SIG-M5 treated with dmso at 0.1 percent for 504 hours (cell line): ENCODE measurements at regions not wholly inside any gene's neighbourhood (a gene's known extent, or its start where the extent isn't known, plus 50 kb on each side); places are given as distances from the start of the nearest gene placed in this dataset.
"Not testable (repeated sequence)": the region's sequence is repeated elsewhere in the genome, so short reads cannot be mapped to it uniquely, and the experiment has no call there.

Source experiments
- DNase-seq: peaks from one replicate; lab custom pipeline; 2025; ENCODE audit not compliant: unreplicated experiment; lab: John Stamatoyannopoulos, UW

DNA sequence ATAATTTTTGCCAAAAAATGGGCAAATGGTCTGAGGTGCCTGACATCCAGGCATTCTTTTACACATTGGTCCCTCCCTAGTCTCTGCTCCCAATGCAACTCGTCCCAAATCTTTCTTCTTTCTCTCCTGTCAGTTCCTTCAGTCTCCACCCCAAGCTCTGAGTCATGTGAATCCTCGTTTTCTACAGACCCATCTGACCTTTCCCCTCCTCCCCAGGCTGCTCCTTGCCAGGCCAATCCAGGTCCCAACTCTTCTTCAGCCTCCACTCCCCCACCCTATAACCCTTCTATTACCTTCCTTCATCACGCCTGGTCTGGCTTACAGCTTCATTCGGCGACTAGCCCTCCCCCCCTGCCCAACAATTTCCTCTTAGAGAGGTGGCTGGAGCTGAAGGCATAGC lies 55.3 kb downstream of the BBS10 start:
- DNase-seq = not testable (repeated sequence)

DNA sequence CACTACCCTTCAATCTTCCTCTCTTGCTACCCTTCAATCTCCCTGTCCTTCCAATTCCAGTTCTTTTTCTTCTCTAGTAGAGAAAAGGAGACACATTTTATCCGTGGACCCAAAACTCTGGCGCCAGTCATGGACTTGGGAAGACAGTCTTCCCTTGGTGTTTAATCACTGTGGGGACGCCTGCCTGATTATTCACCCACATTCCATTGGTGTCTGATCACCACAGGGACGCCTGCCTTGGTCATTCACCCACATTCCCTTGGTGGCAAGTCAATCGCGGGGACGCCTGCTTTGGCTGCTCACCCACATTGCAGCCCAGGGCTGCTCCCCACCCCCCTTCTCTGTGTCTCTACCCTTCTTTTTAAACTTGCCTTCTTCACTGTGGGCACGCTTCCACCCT lies 55.9 kb downstream of the BBS10 start:
- not testable (repeated sequence) for DNase-seq

DNA sequence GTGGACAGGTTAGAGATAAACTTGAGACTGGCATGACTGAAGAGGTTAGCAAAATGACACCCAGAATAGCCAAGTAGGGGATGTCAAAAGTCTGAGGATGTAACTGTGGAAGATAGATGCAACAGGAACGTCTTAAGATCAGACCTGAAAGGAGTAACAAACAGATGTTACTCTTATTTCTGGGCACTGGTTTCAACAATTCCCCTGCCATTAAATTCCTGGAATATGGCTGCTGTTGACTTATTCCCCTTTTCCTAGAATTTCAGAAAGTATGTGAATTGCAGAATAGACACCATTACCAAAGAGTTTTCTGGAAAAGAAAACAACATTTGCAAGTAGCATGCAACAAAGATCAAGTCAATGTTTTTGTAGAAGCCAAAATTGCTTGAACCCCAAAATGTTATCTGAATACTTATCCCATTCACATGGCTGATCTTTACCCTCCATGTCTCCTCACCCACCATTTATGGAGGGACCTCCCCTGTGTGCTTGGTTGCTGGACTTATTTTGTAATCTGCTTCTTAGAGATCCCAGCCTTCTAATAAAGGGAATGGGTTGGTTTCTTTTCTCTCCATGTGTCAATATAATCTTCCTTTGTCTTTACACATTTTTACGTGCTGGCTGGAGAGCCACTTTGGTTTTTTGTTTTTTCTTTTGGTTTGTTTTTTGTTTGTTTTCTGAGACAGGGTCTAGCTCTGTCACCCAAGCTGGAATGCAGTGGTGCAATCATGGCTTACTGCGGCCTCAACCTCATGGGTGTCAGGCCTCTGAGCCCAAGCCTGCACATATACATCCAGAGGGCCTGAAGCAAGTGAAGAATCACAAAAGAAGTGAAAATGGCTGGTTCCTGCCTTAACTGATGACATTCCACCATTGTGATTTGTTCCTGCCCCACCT lies 57.0 kb downstream of the BBS10 start:
- DNase-seq = no peak

DNA sequence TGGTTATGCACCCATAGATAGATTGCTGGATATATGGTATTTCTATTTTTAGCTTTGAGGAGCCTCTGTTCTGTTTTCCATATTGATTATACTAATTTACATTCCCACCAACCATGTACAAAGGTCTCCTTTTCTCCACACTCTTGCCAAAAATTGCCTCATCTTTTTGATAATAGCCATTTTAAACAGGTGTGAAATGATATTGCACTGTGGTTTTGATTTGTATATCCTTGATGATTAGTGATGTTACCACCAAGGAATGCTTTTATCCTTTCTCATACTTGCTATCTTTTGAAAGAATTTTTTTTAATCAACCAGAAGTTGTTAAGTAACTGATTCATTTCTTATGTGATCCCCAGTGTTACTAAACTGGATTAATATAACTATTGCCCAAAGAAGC lies 60.0 kb downstream of the BBS10 start:
- no peak for DNase-seq

DNA sequence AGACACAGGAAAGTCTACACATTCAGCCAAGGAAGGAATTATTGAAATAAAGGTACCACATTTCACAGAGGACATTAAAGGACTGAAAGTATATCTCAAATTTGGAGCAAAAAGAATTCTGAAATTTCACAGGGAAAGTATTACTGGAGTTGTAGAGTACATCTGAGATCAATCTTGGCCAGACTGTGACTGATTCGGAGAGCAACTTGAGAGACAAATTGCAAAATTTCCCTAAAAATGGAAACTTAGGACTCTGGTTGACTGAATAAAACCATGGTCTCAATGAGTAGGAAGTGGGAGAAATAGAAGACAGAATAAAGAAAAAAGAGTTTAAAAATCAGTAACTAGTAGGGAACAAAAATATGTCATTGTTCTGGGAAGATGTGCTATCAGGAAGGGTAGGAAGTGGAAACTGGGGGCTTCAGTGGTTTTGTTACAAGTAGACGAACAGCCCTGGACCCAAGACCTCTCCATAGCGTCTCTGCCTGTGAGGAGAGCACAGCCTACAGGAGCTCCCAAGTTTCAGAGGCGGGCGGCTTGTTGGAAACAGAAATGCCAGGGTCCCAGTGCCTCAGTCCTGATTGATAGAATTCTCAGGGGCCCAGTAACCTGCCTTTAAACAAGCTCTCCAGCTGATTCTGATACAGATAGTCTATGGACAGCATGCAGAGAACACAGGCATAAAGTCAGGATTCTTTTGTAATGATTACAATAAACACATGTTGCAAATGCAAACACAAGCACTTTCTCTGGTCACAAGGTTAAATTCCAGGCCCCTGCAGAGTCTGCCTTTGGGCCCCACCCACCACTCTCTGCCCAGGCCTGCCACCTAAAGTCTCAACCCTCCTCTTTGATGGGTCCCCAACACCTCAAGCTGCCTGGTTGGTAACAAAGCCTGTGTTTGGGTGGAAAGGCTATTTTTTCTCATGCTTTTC lies 63.1 kb downstream of the BBS10 start:
- no peak for DNase-seq

DNA sequence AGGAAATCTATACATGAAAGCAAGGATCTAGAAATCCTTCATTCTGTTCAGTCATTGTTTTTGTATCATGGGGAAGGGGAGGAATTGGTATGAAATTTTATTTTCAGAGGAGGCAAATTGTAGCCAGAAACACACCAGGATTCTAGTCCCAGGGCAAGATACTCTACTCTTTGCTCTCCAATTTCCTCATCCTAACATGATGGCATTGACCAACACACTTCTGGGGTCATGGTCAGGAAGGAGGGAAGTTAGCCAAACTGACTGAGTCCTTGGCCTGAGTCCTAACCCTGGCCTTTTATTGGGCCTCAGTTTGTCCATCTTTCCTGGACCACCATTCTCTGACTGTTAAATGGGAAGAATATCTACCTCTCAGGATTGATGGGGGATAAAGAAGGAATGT lies 65.5 kb downstream of the BBS10 start:
- no peak for DNase-seq

DNA sequence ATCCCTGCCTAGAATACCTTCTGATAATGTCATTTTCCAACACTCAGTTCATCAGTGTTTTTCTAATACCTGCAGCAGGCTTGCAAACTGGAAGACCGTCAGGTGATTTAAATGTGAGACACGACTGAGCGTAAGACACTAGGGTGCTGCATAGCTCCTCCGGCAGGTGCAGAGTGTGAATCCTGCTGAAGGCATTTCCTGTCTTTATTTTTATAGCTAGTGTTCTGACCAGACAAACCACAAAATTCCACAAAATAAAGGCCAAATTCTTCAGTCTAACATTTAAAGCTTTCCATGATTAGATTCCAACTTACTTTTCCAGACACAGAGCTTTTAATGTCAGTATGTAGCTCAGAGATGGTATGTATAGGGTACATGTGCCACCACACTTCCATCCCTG lies 70.7 kb downstream of the BBS10 start:
- no peak for DNase-seq

DNA sequence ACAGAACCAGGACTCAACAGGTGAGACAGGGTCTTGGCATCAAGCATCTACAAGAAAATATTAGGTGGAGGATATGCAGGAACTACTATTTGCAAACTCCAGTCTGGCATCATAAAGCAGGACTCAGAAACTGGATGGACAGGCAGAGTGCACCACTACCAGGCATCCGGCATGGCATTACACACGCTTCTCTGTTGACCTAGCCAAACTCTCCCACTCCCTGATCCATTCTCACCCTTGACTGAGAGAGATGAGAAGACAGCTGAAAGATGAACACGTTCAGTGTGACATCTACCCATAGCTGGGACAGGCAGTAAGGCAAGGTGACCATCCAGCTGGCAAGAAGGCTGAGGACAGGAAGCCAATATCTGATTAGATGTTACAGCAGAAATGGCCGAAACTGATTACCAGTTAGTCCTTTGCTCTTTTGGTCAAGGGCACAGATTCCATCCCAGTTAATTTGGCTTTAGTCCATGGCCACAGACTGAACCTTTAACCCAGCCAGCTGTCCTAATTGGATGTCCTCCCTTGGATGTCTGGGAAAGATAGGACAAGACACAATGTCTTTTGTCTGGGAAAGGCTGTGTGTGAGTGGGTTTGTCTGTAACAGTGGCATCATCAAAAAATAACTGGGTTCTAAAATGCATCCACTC lies 71.6 kb downstream of the BBS10 start:
- DNase-seq = no peak

DNA sequence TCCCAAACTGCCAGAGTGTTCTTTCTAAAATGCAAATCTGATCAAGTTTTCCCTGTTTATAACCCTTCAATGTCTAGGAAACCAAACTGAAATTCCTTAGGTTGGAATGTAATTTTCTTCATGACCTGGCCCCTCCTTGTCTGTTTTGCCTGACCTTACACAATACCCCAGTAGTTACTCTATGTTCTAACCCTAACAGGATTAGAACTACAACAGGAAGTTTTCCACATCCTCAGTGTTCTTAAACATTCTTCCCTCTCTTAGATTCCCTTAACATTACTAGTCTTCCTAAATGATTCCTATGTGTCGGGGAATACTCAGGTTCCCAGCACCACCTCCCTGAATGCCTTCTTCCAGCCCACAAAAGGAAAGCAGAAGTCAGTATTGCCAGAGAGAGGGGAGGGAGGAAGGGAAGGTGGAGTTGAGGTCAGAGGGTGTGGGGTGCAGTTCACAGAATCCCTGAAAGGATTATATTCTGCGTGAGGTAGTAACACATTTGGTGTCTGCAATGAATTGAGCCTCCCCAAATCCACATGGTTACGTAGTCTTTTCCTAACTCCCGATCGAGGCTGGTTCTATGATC lies 72.6 kb downstream of the BBS10 start:
- peak; percentile 61 for DNase-seq

DNA sequence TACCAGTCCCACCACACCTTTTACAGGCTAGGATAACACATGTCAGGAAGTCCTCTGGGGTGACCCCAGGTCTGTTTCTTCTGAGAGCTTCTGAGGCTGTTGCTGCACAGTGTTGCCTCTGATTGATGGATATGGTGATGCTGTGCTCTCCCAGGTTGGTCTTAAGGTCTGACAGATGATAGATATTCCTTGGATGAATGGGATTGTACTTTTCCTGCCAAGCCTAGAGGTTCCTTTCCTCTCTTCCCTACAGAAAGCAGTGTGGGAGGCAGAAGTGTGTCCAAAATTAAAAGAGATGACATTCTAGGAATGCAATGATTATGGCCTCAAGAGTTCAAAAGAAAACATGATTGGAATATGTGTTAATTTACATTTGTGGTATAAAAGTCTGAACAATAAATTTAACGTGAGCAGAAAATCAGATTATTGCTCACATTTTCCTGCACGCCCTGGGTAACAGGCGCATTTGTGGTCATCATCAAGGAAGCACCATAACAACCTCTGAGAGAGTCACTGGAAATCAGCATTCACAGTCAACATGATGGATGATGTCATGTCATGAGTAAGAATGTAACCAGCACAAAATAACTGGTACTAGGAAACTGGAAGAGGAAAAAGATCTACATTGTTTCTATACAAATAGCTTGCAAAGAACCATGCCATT lies 73.7 kb downstream of the BBS10 start:
- DNase-seq = no peak

DNA sequence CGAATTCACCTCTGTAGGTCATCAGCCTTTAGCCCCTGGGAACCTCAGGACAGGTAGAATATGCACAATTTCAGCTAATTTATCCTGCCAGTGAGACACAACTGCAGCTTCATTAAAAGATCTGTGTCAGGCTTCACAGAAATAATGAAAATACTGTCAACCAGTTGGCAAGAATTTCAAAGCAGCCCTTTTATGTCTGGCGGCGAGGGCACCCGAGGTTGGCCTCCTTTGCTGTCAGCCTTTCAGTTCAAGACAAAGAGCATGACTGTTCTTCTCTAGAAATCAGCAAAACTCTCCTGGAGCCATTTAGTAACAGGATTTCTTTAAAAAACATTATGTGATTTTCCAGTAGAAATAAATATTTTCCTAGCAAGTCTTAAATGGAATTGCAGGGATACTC lies 75.9 kb downstream of the BBS10 start:
- DNase-seq = no peak

DNA sequence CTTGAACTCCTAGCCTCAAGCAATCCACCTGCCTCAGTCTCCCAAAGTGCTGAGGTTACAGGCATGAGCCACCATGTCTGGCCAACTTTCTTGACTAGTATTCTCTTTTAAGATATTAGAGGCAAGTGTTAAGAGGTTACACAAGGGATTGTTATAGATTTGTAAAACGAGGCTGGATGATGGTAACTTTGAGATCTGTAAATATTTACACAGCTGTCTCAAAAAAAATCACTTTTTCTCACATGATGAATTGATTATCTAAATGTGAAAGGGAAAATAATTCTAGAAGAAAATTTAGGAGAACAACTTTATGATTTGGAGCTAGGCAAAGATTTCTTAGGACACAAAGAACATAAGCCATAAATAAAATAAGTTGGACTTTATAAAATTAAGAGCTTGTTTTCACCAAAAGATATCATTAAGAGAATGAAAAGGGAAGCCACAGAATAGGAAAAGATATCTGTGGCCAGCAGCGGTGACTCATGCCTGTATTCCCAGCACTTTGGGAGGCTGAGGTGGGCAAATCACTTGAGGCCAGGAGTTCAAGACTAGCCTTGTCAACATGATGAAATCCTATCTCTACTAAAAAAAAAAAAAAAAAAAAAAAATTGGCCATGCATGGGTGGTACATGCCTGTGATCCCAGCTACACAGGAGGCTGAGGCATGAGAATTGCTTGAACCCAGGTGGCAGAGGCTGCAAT lies 77.4 kb downstream of the BBS10 start:
- no peak for DNase-seq

DNA sequence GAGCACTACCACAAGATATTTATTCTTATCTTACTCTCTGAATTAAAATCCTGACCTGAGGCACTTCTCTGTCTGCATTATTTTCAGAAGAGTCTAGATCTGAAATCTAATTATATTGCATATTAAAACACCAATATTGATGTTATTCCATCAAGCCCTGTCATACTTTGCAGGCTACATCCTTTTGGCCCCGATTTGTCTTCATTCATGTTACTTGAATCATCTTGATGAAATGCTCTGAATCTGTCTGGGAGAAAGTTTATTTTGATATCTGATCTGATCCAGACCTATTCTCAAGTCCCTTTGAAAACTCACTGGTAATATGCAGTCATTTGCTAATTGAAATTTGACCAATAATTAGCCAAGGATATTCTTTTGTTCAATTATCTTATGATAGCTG lies 79.9 kb downstream of the BBS10 start:
- DNase-seq = no peak

DNA sequence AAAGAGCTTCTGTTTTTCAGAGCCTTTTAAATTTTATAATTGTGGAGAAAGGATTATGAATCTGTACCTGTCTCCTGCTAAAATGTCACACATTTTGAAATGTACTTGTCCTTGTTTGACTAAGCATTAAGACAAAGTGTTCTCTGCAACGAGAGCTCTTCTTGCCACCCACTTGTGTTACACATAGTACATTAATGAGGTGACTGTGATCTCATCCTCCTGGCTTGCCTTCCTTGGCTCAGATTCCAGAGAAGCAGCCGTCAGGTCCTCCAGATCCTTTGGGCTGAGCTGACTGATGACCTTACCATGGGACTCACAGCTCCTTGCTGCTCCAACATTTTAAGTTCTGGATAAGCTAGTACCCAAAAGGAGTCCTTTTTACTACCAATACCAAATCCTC lies 81.4 kb downstream of the BBS10 start:
- DNase-seq = no peak

DNA sequence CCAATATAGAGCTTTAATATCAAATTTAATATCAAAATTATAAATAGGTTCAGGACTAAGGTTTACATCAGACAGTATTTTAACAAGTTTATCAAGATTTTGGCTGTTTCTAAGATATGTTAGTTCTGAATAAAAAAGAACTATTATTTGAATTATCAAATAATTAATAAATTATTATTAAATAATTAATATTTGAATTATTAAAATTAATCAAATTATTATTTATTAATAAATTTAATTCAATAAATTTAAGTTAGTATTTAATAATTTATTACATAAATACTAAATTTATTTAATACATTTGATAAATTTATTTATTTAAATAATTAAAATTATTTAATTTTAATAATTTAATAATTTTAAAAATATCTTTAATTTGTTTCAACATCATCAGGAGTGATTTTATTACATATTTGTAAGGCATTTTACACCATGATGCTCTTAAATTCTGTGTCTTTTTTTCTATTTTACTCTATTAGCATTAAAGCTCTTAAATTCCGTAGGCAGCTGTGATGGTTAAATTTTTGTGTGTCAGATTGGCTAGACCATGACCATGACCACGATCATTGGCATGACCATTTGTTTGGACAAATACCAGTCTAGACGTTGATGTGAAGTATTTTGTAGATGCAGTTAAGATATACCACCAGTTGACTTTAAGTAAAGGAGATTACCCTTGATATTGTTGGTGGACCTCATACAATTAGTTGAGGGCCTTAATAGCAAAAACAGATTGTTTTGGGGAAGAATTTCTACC lies 82.6 kb downstream of the BBS10 start:
- no peak for DNase-seq

DNA sequence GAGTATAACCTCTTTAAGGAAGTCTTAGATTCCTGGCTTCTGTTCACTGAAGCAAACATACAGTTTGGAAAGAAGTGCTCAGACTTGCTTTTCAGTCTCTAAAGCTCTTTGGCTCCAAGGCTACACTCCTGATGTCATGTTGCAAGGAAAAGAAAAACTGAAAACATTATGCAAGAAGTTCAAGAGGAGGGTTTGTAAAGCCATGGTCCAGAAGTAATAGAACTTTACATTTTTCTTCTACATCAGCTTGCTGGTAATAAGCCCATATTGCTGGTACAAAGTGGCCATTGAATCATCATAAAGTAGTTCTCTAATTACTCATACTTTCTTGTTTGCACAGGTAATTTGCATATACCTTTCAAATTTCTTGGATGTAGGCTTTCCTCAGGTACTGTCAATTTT lies 83.6 kb downstream of the BBS10 start:
- no peak for DNase-seq

DNA sequence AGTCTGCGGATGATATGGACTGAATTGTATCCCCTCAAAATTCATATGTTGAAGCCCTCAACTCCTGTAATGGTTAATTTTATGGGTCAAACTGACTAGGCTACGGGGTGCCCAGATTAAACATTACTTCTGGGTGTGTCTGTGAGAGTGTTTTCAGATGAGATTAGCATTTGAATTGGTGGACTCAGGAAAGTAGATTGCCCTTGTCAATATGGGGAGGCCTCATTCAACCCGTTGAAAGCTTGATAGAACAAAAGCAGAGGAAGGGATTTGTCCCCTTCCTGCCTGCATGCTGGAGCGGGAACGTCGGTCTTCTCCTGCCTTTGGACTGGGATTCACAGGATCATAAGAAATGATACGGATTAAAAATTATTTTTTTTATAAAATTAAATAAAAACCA lies 84.5 kb downstream of the BBS10 start:
- DNase-seq = no peak

DNA sequence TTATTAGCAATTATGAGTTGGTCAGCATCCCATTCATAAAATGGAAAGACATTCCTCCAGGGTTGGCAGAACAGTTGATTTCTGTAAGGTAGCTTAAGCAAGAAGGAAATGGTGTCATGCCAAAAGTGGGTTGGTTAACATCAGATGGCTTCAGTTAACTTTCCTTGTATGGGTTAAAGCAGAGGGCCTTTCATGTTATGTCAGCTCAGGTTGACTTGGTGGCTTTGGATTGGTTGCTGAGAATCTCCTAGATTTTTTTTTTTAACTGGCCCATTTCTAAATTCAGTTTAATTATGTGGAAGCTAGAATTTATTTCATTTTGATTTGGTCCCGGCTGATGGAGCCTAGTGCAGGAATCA lies 87.8 kb downstream of the BBS10 start:
- DNase-seq = no peak

DNA sequence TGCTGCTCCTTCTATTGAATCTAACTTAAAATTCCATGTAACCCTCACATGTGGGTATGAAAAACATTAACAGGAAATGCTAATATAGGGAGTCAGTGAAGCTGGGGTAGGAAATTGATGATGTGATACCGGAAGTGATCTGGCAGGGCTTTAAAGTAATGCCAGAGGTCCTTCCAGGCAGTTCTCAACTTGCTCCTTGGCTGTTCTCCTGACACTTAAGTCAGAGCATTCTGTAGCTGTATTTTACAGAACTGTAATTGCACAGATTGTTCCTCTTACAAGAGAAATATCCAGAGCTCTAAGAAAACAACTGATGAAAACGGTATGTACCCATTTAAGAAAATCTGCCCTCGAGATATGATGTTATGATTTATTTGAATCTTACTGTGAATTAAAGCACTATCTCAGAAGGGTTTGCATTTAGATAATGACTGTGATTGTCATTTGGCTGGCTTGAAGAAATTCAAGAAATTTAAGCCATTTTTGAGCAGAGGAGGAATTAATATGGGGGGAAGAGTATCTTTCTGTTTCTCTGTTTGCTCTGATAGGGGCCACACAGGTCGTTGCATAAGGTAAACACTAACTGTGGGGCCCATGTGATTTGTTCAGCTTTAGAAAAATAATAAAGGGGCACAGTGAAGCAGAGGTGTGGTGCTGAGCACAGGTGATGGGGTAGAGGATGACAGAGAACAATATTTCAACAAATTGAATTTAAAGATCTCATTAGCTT lies 88.4 kb downstream of the BBS10 start:
- no peak for DNase-seq
